ENCODE measurements at regions not wholly inside any gene's neighbourhood (a gene's known extent, or its start where the extent isn't known, plus 50 kb on each side); places are given as distances from the start of the nearest gene placed in this dataset.

DNA sequence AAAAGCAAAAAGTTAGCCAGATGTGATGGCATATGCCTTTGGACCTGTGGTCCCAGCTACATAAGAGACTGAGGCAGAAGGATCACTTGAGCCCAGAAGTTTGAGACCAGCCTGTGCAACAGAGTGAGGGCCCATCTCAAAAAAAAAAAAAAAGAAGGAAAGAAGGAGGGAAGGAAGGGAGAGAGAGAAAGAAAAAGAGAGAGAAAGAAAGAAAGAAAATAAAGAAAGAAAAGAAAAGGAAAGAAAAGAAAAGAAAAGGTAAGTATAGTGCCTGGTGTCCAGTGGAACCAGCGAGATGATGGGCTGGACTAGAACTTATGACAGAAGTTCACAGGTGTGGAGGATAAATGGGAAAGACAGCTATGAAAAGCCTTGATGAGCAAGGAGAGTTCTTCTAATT is 100.9 kb downstream of the QRSL1 start:
- no peak for DNase-seq
- no peaks in the 10 kb centered on the region for H3K79me2 ChIP-seq (ENCODE audit: low read depth)
- no peak overlapping the region for H2AFZ ChIP-seq
- ChIA-PET POLR2A (ENCODE audit: unreplicated experiment) (no interaction called here), CTCF (interaction anchor here (0.6 kb wide), 1 partner anchor 858 kb away, joined by 8 read pairs; no protein-coding TSS in a partner anchor)
- H3K4me3 ChIP-seq, result no peak overlapping the region
- intact Hi-C loops (cut with micrococcal nuclease; ENCODE audit: unreplicated experiment), result no loop called here
- H3K36me3 ChIP-seq (ENCODE audit: low read depth), result no peaks in the 10 kb centered on the region
- H3K9me3 ChIP-seq (ENCODE audit: insufficient read depth, low read depth), result peaks cover 2% of the 10 kb centered on the region; the same call in 1 of the 2 replicates
- H3K4me2 ChIP-seq, result no peak overlapping the region
- no peaks in the 10 kb centered on the region for H3K27me3 ChIP-seq (ENCODE audit: insufficient read depth, low read depth)
- BruUV-seq (replicated peaks), result no TSS peak
- H3K9me2 ChIP-seq (ENCODE audit: insufficient read depth), result no peaks in the 10 kb centered on the region
- no peak for TF ChIP-seq EZH2 (IDR thresholded peaks at IDR 0.05; ENCODE audit: low read depth)
- TF ChIP-seq, protein P1, sequence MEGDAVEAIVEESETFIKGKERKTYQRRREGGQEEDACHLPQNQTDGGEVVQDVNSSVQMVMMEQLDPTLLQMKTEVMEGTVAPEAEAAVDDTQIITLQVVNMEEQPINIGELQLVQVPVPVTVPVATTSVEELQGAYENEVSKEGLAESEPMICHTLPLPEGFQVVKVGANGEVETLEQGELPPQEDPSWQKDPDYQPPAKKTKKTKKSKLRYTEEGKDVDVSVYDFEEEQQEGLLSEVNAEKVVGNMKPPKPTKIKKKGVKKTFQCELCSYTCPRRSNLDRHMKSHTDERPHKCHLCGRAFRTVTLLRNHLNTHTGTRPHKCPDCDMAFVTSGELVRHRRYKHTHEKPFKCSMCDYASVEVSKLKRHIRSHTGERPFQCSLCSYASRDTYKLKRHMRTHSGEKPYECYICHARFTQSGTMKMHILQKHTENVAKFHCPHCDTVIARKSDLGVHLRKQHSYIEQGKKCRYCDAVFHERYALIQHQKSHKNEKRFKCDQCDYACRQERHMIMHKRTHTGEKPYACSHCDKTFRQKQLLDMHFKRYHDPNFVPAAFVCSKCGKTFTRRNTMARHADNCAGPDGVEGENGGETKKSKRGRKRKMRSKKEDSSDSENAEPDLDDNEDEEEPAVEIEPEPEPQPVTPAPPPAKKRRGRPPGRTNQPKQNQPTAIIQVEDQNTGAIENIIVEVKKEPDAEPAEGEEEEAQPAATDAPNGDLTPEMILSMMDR (conservative IDR thresholded peaks at IDR 0.05), result no peak
- H3K27ac ChIP-seq, result no peak overlapping the region
- no peaks in the 10 kb centered on the region for H4K20me1 ChIP-seq (ENCODE audit: insufficient read depth)
- H3F3A ChIP-seq (ENCODE audit: insufficient read depth, low read depth), result peaks cover under 1% of the 10 kb centered on the region; the same call in 1 of the 2 replicates
- no peaks in the 10 kb centered on the region for H3K4me1 ChIP-seq (replicated peaks; ENCODE audit: insufficient read depth)

DNA sequence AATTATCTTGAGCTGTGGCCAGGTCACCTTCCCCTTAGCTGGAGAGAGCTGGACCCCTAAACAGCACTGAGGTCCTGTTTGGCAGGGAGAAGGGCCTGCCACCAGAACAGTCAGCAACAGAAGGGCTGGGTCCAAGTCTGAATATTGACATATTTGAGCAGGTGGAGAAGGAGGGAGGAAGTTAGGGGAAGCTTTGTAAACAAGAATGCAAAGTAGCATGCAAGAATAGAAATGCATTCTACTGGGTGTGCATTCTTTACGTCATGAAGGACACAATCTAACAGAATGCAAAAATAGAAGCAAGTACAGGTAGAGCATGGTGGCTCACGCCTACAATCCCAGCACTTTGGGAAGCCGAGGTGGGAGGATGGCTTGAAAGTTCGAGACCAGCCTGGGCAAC is 100.5 kb downstream of the QRSL1 start:
- Histone ChIP-seq H3K4me2 (no peak overlapping the region), H2AFZ (no peak overlapping the region), H3K36me3 (ENCODE audit: low read depth) (no peaks in the 10 kb centered on the region), H3K4me3 (no peak overlapping the region), H4K20me1 (ENCODE audit: insufficient read depth) (no peaks in the 10 kb centered on the region), H3K27ac (no peak overlapping the region), H3K4me1 (replicated peaks; ENCODE audit: insufficient read depth) (no peaks in the 10 kb centered on the region), H3F3A (ENCODE audit: insufficient read depth, low read depth) (no peaks in the 10 kb centered on the region), H3K9me3 (ENCODE audit: insufficient read depth, low read depth) (no peaks in the 10 kb centered on the region), H3K27me3 (ENCODE audit: insufficient read depth, low read depth) (no peaks in the 10 kb centered on the region), H3K9me2 (ENCODE audit: insufficient read depth) (no peaks in the 10 kb centered on the region), H3K79me2 (ENCODE audit: low read depth) (no peaks in the 10 kb centered on the region)
- no peak for DNase-seq
- intact Hi-C loops (cut with micrococcal nuclease; ENCODE audit: unreplicated experiment), result no loop called here
- no TSS peak for BruUV-seq (replicated peaks)
- TF ChIP-seq, protein P1 (conservative IDR thresholded peaks at IDR 0.05), result no peak
- TF ChIP-seq EZH2 (IDR thresholded peaks at IDR 0.05; ENCODE audit: low read depth), result no peak
- POLR2A ChIA-PET (ENCODE audit: unreplicated experiment), result no interaction called here
- CTCF ChIA-PET, result interaction anchor here (0.6 kb wide), 1 partner anchor 858 kb away, joined by 8 read pairs; no protein-coding TSS in a partner anchor

DNA sequence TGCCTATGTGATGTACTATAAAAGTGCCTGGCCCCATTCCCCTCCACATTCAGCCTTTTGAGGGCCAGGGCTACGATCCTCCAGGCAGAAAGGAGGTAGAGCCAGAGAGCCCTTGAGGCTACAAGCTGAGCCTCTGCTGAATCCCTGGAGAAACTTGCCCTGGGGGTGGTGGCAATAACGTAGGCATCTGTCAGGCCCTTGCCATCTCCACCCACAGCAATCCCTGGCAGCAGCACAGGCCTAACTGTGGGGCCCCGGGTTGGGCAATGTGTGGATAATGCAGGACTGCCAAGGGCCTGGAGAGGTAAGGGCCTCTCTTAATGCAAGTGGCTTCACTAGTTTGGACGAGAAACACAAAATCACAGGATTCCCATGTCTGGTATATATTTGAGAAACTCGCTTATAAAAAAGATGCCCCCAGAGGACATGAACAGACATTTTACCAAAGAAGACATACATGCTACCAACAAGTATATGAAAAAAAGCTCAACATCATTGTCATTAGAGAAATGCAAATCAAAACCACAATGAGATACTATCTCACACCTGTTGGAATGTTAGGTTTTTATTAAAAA is 99.0 kb downstream of the QRSL1 start:
- Histone ChIP-seq H4K20me1 (ENCODE audit: insufficient read depth) (no peaks in the 10 kb centered on the region), H3K36me3 (ENCODE audit: low read depth) (no peaks in the 10 kb centered on the region), H3K4me1 (replicated peaks; ENCODE audit: insufficient read depth) (no peaks in the 10 kb centered on the region), H3K4me3 (no peak overlapping the region), H3K9me3 (ENCODE audit: insufficient read depth, low read depth) (no peaks in the 10 kb centered on the region), H2AFZ (no peak overlapping the region), H3F3A (ENCODE audit: insufficient read depth, low read depth) (0 out of 2 replicates have a peak, but pooled peaks cover 4% of the 10 kb centered on the region), H3K27ac (no peak overlapping the region), H3K27me3 (ENCODE audit: insufficient read depth, low read depth) (no peaks in the 10 kb centered on the region), H3K9me2 (ENCODE audit: insufficient read depth) (no peaks in the 10 kb centered on the region), H3K4me2 (no peak overlapping the region), H3K79me2 (ENCODE audit: low read depth) (no peaks in the 10 kb centered on the region)
- no peak for TF ChIP-seq EZH2 (IDR thresholded peaks at IDR 0.05; ENCODE audit: low read depth)
- TF ChIP-seq, protein P1 (conservative IDR thresholded peaks at IDR 0.05), result no peak
- ChIA-PET POLR2A (ENCODE audit: unreplicated experiment) (interaction anchor here (0.6 to 0.7 kb wide), 3 partner anchors 20 to 191 kb away, joined by 3 to 5 read pairs (median 4); no protein-coding TSS in a partner anchor), CTCF (no interaction called here)
- no TSS peak for BruUV-seq (replicated peaks)
- DNase-seq, result no peak
- intact Hi-C loops (cut with micrococcal nuclease; ENCODE audit: unreplicated experiment), result no loop called here

All from PC-9 (cell line).